ENCODE measurements at regions not wholly inside any gene's neighbourhood (a gene's known extent, or its start where the extent isn't known, plus 50 kb on each side); places are given as distances from the start of the nearest gene placed in this dataset.

DNA sequence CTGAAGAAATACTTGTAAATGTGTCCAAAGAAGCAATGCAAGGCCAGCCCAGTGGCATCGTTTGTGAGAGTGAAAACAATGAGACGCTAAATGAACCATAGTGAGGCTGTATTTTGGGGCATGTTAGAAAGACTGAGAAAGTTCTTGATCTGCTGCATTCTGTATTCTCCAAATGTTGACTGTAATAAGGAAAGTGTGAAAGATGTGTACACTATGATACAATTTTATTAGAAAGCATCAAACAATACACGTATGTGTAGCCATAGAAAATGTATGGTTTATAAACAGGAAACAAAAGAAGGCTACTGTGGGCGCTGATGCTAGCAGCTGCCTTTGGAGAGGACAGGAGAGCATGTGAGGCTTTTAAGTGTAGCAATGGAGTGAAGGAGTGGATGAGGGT is 233.5 kb upstream of the E2F8 start:
- Histone ChIP-seq H3K4me1 (no peaks in the 10 kb centered on the region), H3K27ac (no peak overlapping the region), H3K9me3 (no peaks in the 10 kb centered on the region), H3K27me3 (no peaks in the 10 kb centered on the region), H3K36me3 (replicated peaks in 1 of 2; ENCODE audit: insufficient read depth in 1 of 2, low read depth in 2 of 2) (no peaks in the 10 kb centered on the region), H3K4me3 (no peak overlapping the region)
- TF ChIP-seq CTCF (IDR thresholded peaks at IDR 0.05), result no peak
- no peak for TF ChIP-seq POLR2A (IDR thresholded peaks at IDR 0.05)
- no peak for ATAC-seq
- WGBS, 2 donors, result 75 to 80% methylated on average over 4 of the region's 4 CpGs
- no peak for DNase-seq
- intact Hi-C loops (cut with DNase I), result no loop called here

GRCh38 chr11:19472679-19473078 is 231.9 kb upstream of the E2F8 start:
- H3K4me1 ChIP-seq, result no peaks in the 10 kb centered on the region
- no peak for DNase-seq
- no peak for ATAC-seq
- no peaks in the 10 kb centered on the region for H3K9me3 ChIP-seq
- H3K36me3 ChIP-seq (replicated peaks in 1 of 2; ENCODE audit: insufficient read depth in 1 of 2, low read depth in 2 of 2), result no peaks in the 10 kb centered on the region
- no peaks in the 10 kb centered on the region for H3K27me3 ChIP-seq
- WGBS, 2 donors, result 84 to 100% methylated on average over 3 of the region's 3 CpGs
- H3K4me3 ChIP-seq, result no peak overlapping the region
- no peak overlapping the region for H3K27ac ChIP-seq
- intact Hi-C loops (cut with DNase I), result no loop called here
- no peak for TF ChIP-seq POLR2A (IDR thresholded peaks at IDR 0.05)
- TF ChIP-seq CTCF (IDR thresholded peaks at IDR 0.05), result no peak

- Histone ChIP-seq H3K27me3 (no peaks in the 10 kb centered on the region), H3K4me3 (no peak overlapping the region), H3K36me3 (replicated peaks in 1 of 2; ENCODE audit: insufficient read depth in 1 of 2, low read depth in 2 of 2) (no peaks in the 10 kb centered on the region), H3K4me1 (no peaks in the 10 kb centered on the region), H3K27ac (no peak overlapping the region), H3K9me3 (no peaks in the 10 kb centered on the region)
- no peak for ATAC-seq
- intact Hi-C loops (cut with DNase I), result no loop called here
- DNase-seq, result no peak
- TF ChIP-seq CTCF (IDR thresholded peaks at IDR 0.05) (no peak), POLR2A (IDR thresholded peaks at IDR 0.05) (no peak)
- 69 to 78% methylated on average over 2 of the region's 2 CpGs for WGBS, 2 donors
Observed at GRCh38 chr11:19467904-19468303, 227.2 kb upstream of the E2F8 start.

- no peak for TF ChIP-seq CTCF (IDR thresholded peaks at IDR 0.05)
- TF ChIP-seq POLR2A (IDR thresholded peaks at IDR 0.05), result no peak
- Histone ChIP-seq H3K27me3 (no peaks in the 10 kb centered on the region), H3K9me3 (no peaks in the 10 kb centered on the region), H3K27ac (no peak overlapping the region), H3K4me3 (no peak overlapping the region), H3K4me1 (no peaks in the 10 kb centered on the region), H3K36me3 (replicated peaks in 1 of 2; ENCODE audit: insufficient read depth in 1 of 2, low read depth in 2 of 2) (no peaks in the 10 kb centered on the region)
- no peak for ATAC-seq
- DNase-seq, result no peak
- 62 to 68% methylated on average over 7 of the region's 7 CpGs for WGBS, 2 donors
- intact Hi-C loops (cut with DNase I), result no loop called here
Observed at GRCh38 chr11:19466314-19466713, 225.6 kb upstream of the E2F8 start.

DNA sequence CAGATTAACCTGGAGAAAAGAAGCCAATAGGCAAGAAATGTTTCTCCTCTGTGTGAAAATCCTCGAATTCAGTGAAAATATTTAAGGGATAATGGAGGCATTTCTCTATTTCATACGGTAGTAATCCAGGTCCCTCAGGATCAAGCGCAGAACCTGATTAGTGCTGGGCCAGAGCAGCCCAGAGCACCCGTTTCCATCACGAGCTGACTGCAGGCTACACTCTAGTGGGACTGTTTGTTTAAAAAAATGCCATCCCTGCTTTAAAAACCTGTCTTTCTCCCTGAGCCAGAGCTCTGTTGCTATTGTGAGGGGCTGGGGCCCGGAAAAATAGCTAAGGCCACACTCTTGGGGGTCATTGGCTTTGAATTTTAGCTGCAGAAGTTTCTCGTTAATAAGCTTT is 223.2 kb upstream of the E2F8 start:
- ATAC-seq (no peak), DNase-seq (no peak)
- no peaks in the 10 kb centered on the region for H3K4me1 ChIP-seq
- intact Hi-C loops (cut with DNase I), result no loop called here
- H3K27me3 ChIP-seq, result no peaks in the 10 kb centered on the region
- H3K27ac ChIP-seq, result no peak overlapping the region
- H3K36me3 ChIP-seq (replicated peaks in 1 of 2; ENCODE audit: insufficient read depth in 1 of 2, low read depth in 2 of 2), result no peaks in the 10 kb centered on the region
- H3K9me3 ChIP-seq, result no peaks in the 10 kb centered on the region
- 74 to 81% methylated on average over 7 of the region's 7 CpGs for WGBS, 2 donors
- TF ChIP-seq POLR2A (IDR thresholded peaks at IDR 0.05) (no peak), CTCF (IDR thresholded peaks at IDR 0.05) (no peak)
- no peak overlapping the region for H3K4me3 ChIP-seq
